NCI-H2171 treated with DMSO at 0.1 percent for 48 hours (cell line): ENCODE measurements at regions not wholly inside any gene's neighbourhood (a gene's known extent, or its start where the extent isn't known, plus 50 kb on each side); places are given as distances from the start of the nearest gene placed in this dataset.

Source experiments
- DNase-seq: peaks from one replicate; lab custom pipeline; 2025; lab: John Stamatoyannopoulos, UW

DNA sequence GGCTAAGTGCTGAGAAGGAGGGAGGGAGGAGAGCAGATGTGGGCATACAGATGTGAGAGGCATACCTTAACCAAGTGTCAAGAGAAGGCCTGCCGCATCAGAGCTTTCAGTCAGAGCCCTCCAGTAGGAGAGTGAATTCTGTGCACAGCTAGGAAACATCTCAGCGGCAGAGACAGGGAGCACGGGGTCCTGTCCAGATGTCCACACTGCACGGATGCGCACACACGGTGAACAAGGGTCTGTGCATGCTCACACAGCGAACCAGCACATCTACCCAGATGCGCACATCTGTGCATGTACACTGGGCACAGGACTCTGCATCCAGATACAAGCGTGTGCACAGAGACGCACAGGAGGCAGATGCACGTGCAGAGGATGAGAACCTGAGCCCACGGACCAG lies 778.0 kb downstream of the BRD1 start:
- no peak for DNase-seq

GRCh38 chr22:49048591-49048990 lies 779.1 kb downstream of the BRD1 start:
- DNase-seq: no peak

DNA sequence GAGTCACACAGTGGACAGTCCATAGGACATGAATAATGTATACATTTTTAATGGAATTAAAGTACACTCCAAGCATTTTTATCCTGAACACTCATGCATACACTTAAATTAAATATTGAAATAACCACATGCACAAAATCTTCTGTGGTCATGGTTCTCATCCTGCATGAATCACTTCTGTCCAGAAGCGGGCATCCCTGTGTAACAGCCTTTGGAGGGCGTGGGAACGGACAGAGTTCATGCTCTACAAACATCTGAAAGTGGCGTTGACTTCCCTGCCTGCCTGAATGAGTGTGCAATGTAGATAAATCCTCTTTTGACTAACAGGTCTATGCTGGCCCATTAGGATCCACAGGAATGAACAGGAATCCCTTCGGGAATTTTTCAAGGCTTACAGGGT lies 780.2 kb downstream of the BRD1 start:
- no peak for DNase-seq

DNA sequence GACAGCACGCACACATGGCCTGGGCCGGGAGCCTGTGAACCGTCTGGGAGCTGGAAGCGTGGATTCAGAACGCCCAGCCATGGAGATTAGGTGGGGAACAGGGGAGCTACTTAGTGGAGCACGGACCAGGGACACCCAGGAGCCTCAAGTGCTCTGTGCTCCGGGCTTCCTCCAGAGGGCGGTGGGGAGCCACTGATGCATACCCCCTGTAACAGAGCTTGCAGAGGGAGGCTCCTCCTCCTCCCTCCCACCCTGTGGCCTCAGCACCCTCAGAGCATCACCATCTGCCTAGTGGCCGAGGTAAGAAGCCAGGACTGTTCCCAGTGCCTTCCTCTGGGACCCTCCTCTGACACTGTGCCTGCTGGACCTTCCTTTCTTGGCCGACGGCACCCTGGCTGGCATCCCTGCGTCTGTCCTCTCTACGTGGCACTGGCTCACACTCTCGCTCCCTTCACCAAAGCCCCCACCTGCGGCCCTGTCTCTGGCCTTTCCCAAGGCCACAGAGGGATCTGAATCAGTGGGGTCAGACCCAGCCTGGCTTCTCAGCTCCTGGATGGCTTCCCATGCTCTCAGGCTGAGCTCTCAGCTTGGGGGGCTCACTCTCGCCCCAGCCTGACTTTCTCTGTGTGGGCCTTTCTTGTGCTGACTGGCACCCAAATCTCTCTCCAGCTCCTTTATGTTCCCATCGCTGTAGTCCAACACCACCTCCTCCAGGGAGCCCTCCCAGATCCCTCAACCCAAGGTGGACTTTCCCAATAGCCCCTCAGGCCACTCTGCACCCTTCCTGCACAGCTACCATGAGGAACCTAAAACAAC lies 780.9 kb downstream of the BRD1 start:
- peak; percentile 64 for DNase-seq

- no peak for DNase-seq
Measured at GRCh38 chr22:49046000-49046545, 781.6 kb downstream of the BRD1 start.

GRCh38 chr22:49045276-49045675 lies 782.4 kb downstream of the BRD1 start:
- no peak for DNase-seq

- no peak for DNase-seq
Measured at GRCh38 chr22:49044776-49045175, 782.9 kb downstream of the BRD1 start.

- DNase-seq: no peak
Measured at GRCh38 chr22:49044091-49044490, 783.6 kb downstream of the BRD1 start.

GRCh38 chr22:49042877-49043859 lies 784.5 kb downstream of the BRD1 start:
- DNase-seq: no peak

GRCh38 chr22:49042066-49042465 lies 785.6 kb downstream of the BRD1 start:
- DNase-seq: no peak

DNA sequence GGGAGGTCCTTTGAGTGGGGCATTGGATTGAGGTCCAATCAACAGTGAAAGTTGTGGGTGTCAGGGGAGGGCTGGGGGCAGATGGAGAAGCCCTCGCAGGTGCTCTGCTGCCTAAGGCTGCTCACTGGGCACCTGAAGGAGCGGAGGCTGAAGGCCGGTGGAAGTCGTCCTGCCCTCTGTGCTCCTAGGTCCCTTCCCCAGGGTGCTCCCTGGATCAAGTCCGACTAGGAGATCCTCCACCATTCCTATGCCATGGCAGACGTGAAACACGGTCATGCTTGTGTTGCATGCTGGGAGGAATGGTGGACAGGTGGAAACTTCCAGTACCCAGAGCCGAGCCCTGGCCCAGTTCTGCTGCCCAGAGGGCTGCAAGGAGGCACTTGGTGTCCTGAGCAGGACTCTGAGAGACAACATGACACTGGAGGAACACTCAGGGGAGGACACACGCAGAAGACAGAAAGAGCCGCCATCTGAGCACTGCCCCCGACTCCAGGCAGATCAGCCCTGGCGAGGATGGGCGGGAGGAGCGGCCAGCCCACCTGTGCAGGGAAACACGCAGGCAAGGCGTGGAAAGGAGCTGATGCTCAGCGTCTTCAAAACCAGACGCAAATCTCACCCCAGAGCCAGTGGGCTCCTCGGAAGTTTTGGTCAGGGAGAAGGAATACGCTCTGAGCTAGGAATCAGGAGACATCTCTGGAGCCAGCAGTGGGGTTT lies 786.8 kb downstream of the BRD1 start:
- no peak for DNase-seq

DNA sequence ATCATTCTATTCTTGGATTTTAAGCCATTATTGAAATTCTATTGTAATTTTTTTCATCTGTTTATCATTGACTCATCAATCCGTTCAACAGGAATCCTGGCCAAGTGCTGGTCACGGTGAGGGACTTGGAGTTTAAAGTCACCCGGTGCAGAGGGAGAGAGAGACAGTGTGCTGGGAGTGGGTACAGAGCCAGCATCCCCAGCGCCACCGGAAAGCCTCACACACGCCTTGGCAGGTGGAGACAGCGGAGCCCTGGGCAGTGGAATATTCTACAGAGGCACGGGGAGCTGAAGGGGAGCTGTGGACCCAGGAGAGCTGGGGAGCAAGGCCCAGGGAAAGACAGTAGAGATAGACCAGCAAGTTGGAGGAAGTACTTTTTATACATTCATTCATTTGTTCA lies 787.6 kb downstream of the BRD1 start:
- DNase-seq: no peak

DNA sequence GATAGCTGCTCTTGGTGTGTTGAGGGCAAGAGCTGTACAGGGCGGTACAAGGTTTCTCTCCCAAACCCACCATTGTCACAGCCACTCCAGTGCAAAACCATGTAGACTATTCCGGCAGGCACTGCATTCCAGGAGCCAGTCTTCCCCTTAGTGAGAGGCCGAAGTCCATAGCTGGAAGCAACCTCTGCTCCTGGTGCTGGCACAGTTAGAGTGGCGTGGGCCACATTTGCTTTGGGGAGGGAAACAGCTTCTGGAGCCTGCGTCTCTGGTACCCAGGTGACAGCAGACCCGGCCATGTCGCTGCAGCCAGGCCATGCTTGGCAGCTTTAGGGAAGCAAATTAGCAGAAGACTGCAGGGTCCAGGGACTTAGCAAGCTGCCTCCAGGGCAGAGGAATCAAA lies 788.0 kb downstream of the BRD1 start:
- DNase-seq: no peak

GRCh38 chr22:49037701-49038245 lies 789.9 kb downstream of the BRD1 start:
- DNase-seq: no peak

DNA sequence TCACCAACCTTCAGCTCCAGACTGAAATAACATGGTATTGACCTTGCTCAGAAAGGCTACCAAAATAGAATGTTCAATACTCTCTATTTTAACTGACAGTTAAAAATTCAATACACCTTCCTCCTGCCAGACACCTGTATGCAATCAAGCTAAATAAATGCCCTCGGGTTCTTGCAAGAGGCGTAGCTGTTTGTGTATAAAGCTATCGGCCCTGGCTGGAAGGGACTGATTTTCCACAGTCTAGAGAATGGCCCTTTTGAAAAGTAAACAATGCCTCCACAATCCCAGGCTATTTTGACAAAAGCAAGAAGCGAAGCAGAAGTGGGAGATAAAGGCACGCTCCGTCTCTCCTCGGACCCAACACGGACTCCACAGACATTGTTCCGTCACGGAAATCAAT lies 791.2 kb downstream of the BRD1 start:
- no peak for DNase-seq

GRCh38 chr22:49035818-49036457 lies 791.7 kb downstream of the BRD1 start:
- DNase-seq: no peak

DNA sequence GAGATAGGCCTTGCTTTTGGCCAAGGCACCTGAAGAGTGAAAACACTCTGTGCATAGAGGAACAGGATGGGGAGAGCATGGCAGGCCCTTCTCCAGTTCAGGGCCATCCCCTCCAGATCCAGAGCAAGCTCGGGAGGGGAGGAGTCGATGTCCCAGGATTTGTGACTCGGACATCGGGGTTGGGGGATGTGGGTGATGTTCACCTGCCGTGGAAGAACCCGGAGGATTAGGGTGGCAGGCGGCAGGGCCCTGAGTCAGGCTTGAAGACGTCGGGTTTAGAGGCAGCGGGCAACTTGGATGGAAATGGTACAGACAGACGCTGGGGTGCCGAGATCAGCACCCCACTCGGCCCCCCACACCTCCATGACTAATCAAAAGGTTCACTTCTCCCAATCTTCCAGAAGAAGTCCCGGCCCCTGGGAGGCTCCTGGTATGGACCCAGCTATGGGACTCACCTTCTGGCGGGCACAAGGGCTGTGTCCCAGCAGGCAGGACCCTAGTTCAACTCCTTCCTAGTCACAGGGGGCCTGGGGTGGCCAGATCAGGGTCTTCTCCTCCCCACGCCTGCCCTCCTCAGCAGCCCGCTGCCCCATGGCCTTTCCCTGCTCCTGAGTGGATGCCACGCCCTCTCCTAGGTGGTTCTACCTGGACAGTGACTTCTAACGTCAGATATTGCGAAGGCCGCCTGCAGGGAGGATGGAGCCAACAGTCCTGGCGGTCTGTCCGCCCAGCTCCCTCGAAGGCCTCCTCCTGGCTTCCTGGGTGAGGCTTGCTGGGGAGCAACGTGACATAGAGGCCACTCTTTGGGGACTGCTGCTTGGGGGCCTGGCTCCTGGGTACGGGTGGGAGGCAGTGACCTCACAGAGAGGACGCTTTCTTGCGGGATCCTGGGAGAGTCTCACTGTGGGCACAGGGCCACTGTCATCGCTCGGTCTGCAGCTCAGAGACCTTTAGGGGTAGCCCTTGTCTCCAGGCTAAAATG lies 792.5 kb downstream of the BRD1 start:
- no peak for DNase-seq

DNA sequence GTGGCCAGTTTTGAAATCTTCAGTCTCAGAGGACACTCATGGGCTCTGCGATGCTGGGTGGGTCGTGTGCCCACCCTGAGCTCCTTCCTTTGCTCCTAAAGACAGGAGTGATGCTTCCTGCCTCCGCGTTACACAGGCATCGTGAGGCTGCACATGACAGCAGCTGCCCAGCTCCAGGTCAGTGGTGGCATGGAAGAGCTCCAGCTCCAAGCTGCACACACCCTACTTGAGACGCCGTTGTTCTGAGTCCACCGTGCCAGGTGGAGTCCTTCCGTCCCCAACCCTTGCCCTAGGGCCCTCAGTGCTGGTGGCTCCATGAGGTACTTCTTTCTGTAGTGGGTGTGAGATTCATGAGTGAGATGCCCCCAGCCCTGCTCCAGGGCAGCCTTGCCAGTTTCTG lies 794.1 kb downstream of the BRD1 start:
- DNase-seq: no peak

DNA sequence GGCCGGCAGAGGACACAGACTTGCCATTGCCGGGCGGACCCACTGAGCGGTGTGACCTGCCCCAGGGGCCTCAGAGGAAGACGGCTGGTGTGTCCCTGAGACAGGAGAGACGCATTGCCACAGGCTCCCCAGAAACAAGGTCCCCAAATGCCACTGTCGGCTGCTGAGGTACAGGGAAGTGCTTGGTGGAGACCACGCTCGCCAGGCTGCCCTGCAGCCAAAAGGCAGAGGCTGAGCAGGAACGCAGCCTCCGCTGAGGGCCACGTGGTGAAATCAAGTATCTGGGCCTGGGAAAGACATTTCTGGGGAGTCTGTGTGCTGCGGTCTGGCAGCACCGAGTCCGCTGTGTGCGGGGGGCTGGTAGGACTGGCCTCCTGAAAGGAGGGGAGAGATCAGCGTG lies 794.9 kb downstream of the BRD1 start:
- no peak for DNase-seq

DNA sequence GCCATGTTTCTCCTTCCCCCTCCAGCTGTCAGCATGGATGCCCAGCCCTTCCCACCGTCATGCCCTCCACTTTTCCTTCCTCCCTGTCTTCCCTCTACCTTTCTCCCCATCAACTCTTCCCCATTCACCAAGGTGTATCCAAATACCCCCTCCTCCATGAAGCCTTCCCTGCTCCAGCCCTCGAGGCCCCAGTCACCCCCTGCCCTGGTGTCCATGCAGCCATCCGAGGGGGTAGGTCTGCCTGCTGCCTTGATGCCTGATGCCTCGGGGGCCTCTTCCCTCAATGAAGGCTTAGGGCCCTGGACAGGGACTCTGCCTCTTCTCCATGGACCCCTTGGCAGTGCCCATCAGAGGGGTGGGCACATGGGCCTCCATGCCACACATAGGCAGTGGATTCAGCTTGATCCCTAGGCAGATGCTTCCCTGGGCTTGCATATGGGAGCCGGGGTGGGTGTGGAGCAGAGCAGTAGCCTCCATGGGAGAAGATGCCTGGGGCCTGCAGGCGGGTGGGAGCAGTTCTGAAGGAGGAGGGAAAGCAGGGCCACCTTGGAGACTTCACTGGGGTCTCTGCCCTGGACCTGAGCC lies 795.8 kb downstream of the BRD1 start:
- DNase-seq: no peak
